Heart right ventricle (tissue), 16 donors: ENCODE measurements at regions not wholly inside any gene's neighbourhood (a gene's known extent, or its start where the extent isn't known, plus 50 kb on each side); places are given as distances from the start of the nearest gene placed in this dataset.

Experiments used
- ATAC-seq, 8 donors: fragments of 200-7000 bp; cut with Tn5 transposase; one replicate each; pipeline ENCODE4 v1.9.1; 2020; ENCODE audit warnings: mild to moderate bottlenecking in 8 of 8, moderate library complexity in 8 of 8, moderate number of reproducible peaks in 1 of 8
- DNase-seq, 2 donors: peaks; one replicate each; pipeline ENCODE4 v3.0.0-alpha.2; 2020
- H3K27ac ChIP-seq, 10 donors: fragments of 200-600 bp; sonication (generic) in 2 of 10; one replicate each; pipeline versions ENCODE4 v1.5.0 to v1.8.0; 2020 to 2022; ENCODE audit warnings: mild to moderate bottlenecking in 3 of 10
- H3K27me3 ChIP-seq, 7 donors: fragments of 200-600 bp; one replicate each; pipeline ENCODE4 v1.8.0; 2021 to 2022; ENCODE audit warnings: mild to moderate bottlenecking in 2 of 7
- H3K36me3 ChIP-seq, 9 donors: fragments of 200-600 bp; sonication (generic) in 1 of 9; one replicate each; pipeline versions ENCODE4 v1.5.0 to v1.8.0; 2020 to 2022; ENCODE audit warnings: mild to moderate bottlenecking in 2 of 9
- H3K4me1 ChIP-seq, 9 donors: fragments of 200-600 bp; sonication (generic) in 1 of 9; one replicate each; pipeline versions ENCODE4 v1.5.0 to v1.8.0; 2020 to 2022; ENCODE audit warnings: mild to moderate bottlenecking in 4 of 9
- H3K4me3 ChIP-seq, 10 donors: fragments of 200-600 bp; sonication (generic) in 2 of 10; one replicate each; pipeline versions ENCODE4 v1.5.0 to v1.8.0; 2020 to 2022; ENCODE audit warnings: mild to moderate bottlenecking in 7 of 10, moderate library complexity in 2 of 10
- H3K9me3 ChIP-seq, 11 donors: fragments of 200-600 bp in 10 of 11; sonication (generic) in 2 of 11; one replicate each; pipeline versions ENCODE4 v1.5.0 to v1.8.0; 2013 to 2022; ENCODE audit warnings: mild to moderate bottlenecking in 2 of 11, control low read depth in 1 of 11, moderate library complexity in 1 of 11
- WGBS, 2 donors: extraction: QIAGEN DNeasy Blood & Tissue Kit; methylation state at CpG; one replicate each; pipeline ENCODE4 v1.1.7; 2013; ENCODE audit warnings: inconsistent platforms in 1 of 2; 5-methylcytosine and 5-hydroxymethylcytosine counted together
- intact Hi-C, 10 donors: fragments of 100-400 bp; cut with DNase I; formaldehyde crosslinking; loops; one replicate each; pipeline versions ENCODE4 v1.11.1 to v1.14.2; 2022
- TF ChIP-seq, protein P1 (sequence below), 9 donors: fragments of 200-600 bp; sonication (generic) in 2 of 9; IDR thresholded peaks; one replicate each; pipeline versions ENCODE4 v1.5.0 to v1.8.0; 2021 to 2022; ENCODE audit warnings: antibody characterized with exemption in 9 of 9, mild to moderate bottlenecking in 5 of 9, moderate library complexity in 1 of 9
- donor health status: Arrhythmogenic right ventricular cardiomyopathy.
- donor health status: ischemic (EF 13 %, LVEDD 7.1; RV severe dilation, severe dysfunction).
- donor health status: healthy with polysubstance abuse.
- donor health status: DM: no; HTN: yes; CAD: no.
- donor health status: DM: no; HTN: no; CAD: no.
- donor health status: ischemic (EF 25% LVEDD 6.9; RV normal size, moderate dysfunction).
- donor health status: ischemic (EF 25% LVEDD 5.7; RV mildly dilated, moderate dysfunction).
- donor health status: healthy.
- donor health status: DM: yes; HTN: yes; CAD: no.
- donor health status: Ischemic cardiomyopathy.
- donor health status: ischemic (EF 35%, LVEDD 5.7; RV mildly dilated, moderate dysfunction).
- donor health status: nonischemic (EF 11% LVEDD 7.7; RV severe dilation, severe dysfunction).
- donor health status: DM: yes; HTN: yes; CAD: no.
- donor health status: PGD.
- donor health status: ischemic (EF 29% LVEDD 5.4; RV normal size, mild dysfunction).
- donor health status: nonischemic (EF 23%, LVEDD 6.1; RV moderate dilation, normal function).

DNA sequence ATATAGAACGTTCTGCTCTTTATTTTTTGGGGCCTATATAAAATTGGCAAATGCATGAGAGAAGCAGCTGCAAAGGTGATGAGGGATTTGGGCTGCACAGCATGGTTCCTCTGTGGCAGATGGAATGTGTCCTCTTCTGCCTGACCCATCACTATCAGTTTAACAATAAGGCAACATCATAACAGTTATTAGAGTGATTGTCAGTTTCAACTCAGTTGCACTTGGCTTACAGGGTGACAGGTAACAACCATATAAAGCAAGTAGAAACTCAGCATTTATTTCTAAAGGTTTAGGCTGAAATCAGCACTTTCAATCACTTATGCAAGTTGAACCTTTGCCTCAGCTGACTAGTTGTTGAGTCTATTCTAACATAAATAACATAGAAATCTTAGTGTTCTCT is 935.4 kb upstream of the CHORDC1 start:
- H3K36me3 ChIP-seq: no peaks in the 10 kb centered on the region
- H3K27me3 ChIP-seq: no peaks in the 10 kb centered on the region
- peaks cover 0 to 3% (median 0%) of the 10 kb centered on the region in 11 donors for H3K9me3 ChIP-seq
- DNase-seq (no peak), ATAC-seq (no peak)
- intact Hi-C loops: no loop called here
- TF ChIP-seq, protein P1, sequence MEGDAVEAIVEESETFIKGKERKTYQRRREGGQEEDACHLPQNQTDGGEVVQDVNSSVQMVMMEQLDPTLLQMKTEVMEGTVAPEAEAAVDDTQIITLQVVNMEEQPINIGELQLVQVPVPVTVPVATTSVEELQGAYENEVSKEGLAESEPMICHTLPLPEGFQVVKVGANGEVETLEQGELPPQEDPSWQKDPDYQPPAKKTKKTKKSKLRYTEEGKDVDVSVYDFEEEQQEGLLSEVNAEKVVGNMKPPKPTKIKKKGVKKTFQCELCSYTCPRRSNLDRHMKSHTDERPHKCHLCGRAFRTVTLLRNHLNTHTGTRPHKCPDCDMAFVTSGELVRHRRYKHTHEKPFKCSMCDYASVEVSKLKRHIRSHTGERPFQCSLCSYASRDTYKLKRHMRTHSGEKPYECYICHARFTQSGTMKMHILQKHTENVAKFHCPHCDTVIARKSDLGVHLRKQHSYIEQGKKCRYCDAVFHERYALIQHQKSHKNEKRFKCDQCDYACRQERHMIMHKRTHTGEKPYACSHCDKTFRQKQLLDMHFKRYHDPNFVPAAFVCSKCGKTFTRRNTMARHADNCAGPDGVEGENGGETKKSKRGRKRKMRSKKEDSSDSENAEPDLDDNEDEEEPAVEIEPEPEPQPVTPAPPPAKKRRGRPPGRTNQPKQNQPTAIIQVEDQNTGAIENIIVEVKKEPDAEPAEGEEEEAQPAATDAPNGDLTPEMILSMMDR (IDR thresholded peaks at IDR 0.05): no peak
- H3K4me3 ChIP-seq: no peak overlapping the region
- 26 to 42% methylated on average over 1 of the region's 1 CpG for WGBS, 2 donors
- H3K4me1 ChIP-seq: peaks cover 0 to 10% (median 1%) of the 10 kb centered on the region in 9 donors
- no peak overlapping the region for H3K27ac ChIP-seq

DNA sequence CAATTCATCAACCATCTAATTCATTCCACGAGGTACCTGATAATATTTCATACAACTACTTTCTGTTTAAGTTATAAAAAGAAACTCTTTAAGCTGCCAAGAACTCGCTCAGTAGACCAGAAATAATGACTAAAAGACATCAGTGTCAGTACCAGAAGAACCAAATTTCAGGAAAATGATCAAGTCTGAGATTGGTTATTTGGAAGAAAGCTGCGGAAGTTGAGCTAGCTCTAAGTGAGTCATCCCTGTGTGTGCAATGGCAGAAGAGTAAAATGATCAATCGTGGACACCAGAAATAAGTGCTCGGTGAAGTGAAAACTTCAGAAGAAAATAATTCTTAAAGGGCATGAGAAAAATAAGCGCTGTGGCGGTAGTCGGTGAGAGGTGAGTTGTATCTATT is 933.2 kb upstream of the CHORDC1 start:
- H3K4me1 ChIP-seq: peaks cover 0 to 8% (median 0%) of the 10 kb centered on the region in 9 donors

DNA sequence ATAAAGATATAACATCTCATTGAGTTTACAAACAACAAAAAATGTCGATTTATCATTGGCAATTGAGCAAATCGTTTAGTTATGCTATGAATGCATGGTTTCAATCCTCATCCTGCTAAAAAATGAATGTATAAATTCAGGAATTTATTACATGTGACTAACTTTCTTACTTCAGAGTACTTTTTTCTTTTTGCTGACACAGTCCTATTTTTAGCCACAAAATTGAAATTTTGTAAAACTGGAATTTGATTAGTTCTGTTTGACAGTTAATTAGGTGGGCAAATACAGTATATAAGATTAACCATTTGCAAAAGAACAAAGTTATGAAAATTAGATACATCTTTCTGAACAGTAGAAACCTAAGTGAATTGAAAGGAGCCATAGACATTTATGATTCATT is 925.0 kb upstream of the CHORDC1 start:
- Histone ChIP-seq H3K27ac (no peak overlapping the region), H3K9me3 (peaks cover 0 to 14% (median 5%) of the 10 kb centered on the region in 11 donors), H3K36me3 (no peaks in the 10 kb centered on the region), H3K27me3 (no peaks in the 10 kb centered on the region), H3K4me3 (no peak overlapping the region), H3K4me1 (no peaks in the 10 kb centered on the region)
- no peak for ATAC-seq
- 73 to 74% methylated on average over 2 of the region's 2 CpGs for WGBS, 2 donors
- intact Hi-C loops: no loop called here
- DNase-seq: no peak
- TF ChIP-seq, protein P1 (IDR thresholded peaks at IDR 0.05): no peak

More for the DNA sequence above, 933.2 kb upstream of the CHORDC1 start:
- no peak overlapping the region for H3K27ac ChIP-seq
- no peaks in the 10 kb centered on the region for H3K27me3 ChIP-seq
- peaks cover 0 to 19% (median 5%) of the 10 kb centered on the region in 11 donors for H3K9me3 ChIP-seq
- ATAC-seq (no peak), DNase-seq (no peak)
- no peak overlapping the region for H3K4me3 ChIP-seq
- 61 to 64% methylated on average over 8 of the region's 8 CpGs for WGBS, 2 donors
- no peaks in the 10 kb centered on the region for H3K36me3 ChIP-seq
- intact Hi-C loops: no loop called here
- TF ChIP-seq, protein P1 (IDR thresholded peaks at IDR 0.05): no peak

DNA sequence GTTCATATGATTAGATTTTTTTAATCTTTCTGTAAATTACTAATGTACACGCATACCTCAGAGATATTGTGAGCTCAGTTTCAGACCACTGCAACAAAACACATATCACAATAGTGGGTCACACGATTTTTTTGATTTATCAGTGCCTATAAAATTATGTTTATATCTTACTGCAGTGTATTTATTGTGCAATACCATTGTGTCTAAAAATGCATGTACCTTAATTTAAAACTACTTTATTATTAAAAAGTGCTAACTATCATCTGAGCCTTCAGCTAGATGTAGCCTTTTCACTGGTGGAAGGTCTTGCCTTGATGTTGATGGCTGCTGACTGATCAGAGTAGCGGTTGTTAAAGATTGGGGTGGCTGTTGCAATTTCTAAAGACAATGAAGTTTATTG is 918.8 kb upstream of the CHORDC1 start:
- no peaks in the 10 kb centered on the region for H3K4me1 ChIP-seq
- WGBS, 2 donors: 81 to 89% methylated on average over 3 of the region's 3 CpGs
- TF ChIP-seq, protein P1 (IDR thresholded peaks at IDR 0.05): no peak

More for the DNA sequence above, 918.8 kb upstream of the CHORDC1 start:
- DNase-seq (no peak), ATAC-seq (no peak)
- H3K36me3 ChIP-seq: no peaks in the 10 kb centered on the region
- H3K27ac ChIP-seq: no peak overlapping the region
- H3K4me3 ChIP-seq: no peak overlapping the region
- peaks cover 0 to 8% (median 0%) of the 10 kb centered on the region in 11 donors for H3K9me3 ChIP-seq
- H3K27me3 ChIP-seq: no peaks in the 10 kb centered on the region
- intact Hi-C loops: no loop called here
